AG04450 (cell line): ENCODE measurements at regions not wholly inside any gene's neighbourhood (a gene's known extent, or its start where the extent isn't known, plus 50 kb on each side); places are given as distances from the start of the nearest gene placed in this dataset.

ENCODE experiments used
- CTCF ChIA-PET: fragments of 300-600, 350-600 bp; formaldehyde crosslinking; extraction: SDS; loops from one replicate; lab custom pipeline; 2022; ENCODE audit warnings: antibody characterized with exemption, inconsistent platforms; lab: Charles Lee
- POLR2A ChIA-PET: fragments of 350-600 bp; formaldehyde crosslinking; extraction: SDS; loops from one replicate; lab custom pipeline; 2021; ENCODE audit warnings: antibody characterized with exemption, inconsistent platforms; lab: Yijun Ruan, JAX
- DNase-seq: peaks from one replicate; pipeline ENCODE4 v3.0.0-alpha.2; 2011; ENCODE audit warnings: low read depth, low spot score
- H3K27ac ChIP-seq: one replicate; pipeline ENCODE4 v1.5.1; 2012; ENCODE audit warnings: low read depth, low read length, control low read depth
- H3K27me3 ChIP-seq: one replicate; pipeline ENCODE4 v1.6.0; 2012; ENCODE audit warnings: low read length; ENCODE audit not compliant: control insufficient read depth, insufficient read depth
- H3K4me3 ChIP-seq: 2 replicates; pipeline ENCODE4 v1.5.1; 2011; ENCODE audit warnings: mild to moderate bottlenecking, low read depth, low read length, control low read depth
- H3K9me3 ChIP-seq: 2 replicates; pipeline ENCODE4 v1.5.1; 2012; ENCODE audit warnings: low read length; ENCODE audit not compliant: control insufficient read depth, insufficient read depth
- TF ChIP-seq, protein P1 (sequence below): IDR thresholded peaks from 2 replicates; pipeline ENCODE4 v1.5.1; 2011; ENCODE audit warnings: low read depth, low read length, control low read depth, inconsistent platforms

DNA sequence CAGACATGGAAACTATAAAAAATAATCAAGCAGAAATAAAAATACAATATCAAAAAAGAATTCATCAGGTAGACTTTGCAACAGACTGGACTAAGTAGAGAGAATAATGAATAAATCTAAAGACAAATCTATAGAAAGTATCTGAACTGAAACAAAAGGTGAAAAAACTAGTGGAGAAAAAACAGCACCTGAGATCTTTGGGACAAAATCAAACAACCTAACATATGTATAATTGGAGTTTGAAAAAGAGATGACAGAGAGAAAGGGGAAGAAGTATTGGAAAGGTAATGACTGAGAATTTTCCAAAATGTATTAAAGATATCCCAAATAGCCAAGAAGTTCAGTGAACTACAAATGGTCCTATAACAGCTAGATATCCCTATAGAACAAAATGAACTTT, 245.4 kb downstream of the IPO8 start:
- H3K27ac ChIP-seq: no peak overlapping the region
- ChIA-PET POLR2A (no interaction called here), CTCF (no interaction called here)
- TF ChIP-seq, protein P1, sequence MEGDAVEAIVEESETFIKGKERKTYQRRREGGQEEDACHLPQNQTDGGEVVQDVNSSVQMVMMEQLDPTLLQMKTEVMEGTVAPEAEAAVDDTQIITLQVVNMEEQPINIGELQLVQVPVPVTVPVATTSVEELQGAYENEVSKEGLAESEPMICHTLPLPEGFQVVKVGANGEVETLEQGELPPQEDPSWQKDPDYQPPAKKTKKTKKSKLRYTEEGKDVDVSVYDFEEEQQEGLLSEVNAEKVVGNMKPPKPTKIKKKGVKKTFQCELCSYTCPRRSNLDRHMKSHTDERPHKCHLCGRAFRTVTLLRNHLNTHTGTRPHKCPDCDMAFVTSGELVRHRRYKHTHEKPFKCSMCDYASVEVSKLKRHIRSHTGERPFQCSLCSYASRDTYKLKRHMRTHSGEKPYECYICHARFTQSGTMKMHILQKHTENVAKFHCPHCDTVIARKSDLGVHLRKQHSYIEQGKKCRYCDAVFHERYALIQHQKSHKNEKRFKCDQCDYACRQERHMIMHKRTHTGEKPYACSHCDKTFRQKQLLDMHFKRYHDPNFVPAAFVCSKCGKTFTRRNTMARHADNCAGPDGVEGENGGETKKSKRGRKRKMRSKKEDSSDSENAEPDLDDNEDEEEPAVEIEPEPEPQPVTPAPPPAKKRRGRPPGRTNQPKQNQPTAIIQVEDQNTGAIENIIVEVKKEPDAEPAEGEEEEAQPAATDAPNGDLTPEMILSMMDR: no peak
- DNase-seq: no peak
- no peaks in the 10 kb centered on the region for H3K27me3 ChIP-seq
- H3K9me3 ChIP-seq: no peaks in the 10 kb centered on the region
- H3K4me3 ChIP-seq: no peak overlapping the region

DNA sequence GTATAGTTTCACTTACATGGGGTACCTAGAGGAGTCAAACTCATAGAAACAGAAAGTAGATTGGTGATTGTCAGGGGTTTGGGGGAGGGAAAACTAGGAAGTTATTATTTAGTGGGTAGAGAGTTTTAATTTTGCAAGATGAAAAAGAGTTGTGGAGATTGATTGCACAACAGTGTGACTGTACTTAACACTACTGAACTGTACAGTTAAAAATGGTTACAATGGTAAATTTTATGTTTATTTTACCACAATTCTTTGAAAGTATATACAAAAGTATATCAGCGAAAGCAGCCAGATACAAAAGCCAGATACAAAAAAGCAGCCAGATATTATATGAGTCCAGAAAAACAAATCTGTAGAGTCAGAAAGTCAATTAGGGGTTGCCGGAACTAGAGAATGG, 247.6 kb downstream of the IPO8 start:
- no peak for DNase-seq
- TF ChIP-seq, protein P1: no peak
- H3K9me3 ChIP-seq: no peaks in the 10 kb centered on the region
- no peak overlapping the region for H3K4me3 ChIP-seq
- no peak overlapping the region for H3K27ac ChIP-seq
- POLR2A ChIA-PET: no interaction called here
- CTCF ChIA-PET: no interaction called here
- H3K27me3 ChIP-seq: no peaks in the 10 kb centered on the region

DNA sequence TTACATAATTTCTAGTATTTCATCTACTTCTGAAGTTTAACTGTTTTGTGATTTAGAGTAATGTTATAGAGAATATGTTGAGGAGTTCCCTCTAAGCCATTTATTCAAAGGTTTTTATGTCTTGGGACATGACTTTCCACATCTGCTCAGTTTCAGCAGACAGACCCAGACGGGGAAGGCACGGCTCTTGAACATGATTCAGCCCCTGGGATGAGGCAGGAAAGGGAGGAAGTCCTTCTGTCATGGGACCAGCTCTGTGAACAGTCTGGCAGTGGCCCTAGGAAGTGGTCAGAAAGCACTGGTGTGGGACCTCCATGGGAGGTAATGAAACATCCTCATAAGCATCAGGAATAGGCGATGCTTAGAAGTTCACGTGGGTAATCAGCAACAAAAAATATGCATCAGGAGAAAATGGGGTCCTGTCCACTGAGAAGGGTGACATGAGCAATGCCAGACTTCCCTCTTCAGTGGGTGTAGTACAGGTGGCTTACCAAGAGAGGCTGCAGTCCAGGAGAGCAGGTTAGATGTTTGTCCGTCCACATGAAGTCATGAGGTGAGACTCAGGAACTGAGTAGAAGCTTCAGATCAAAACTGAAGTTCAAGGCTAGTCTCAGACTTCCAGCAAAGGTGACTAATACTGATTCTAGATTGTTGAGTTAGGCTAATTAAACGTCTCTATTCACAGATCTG, 248.5 kb downstream of the IPO8 start:
- POLR2A ChIA-PET: no interaction called here
- no peak for DNase-seq

DNA sequence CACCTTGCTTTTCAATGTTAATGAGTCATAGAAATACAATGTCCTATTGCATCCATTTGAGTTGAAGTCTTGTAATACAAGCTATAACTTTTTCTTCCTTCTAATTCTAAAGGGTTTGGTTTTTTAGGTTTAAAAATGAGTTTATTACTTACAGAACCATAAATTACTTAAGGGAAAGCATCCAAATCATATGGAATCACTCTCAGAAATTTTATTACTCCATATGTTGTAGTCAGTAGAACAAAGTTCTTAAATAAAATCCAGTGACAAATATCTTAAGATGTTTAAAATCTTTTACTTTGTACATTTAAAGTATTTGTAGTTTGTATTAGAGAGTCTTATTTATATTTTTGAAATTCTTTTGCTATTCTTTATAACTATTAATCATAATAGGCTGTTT, 253.2 kb downstream of the IPO8 start:
- Histone ChIP-seq H3K27ac (no peak overlapping the region), H3K9me3 (no peaks in the 10 kb centered on the region), H3K27me3 (no peaks in the 10 kb centered on the region), H3K4me3 (no peak overlapping the region)
- CTCF ChIA-PET: no interaction called here
- DNase-seq: no peak
- TF ChIP-seq, protein P1: no peak
- POLR2A ChIA-PET: no interaction called here

More for the DNA sequence above, 248.5 kb downstream of the IPO8 start:
- CTCF ChIA-PET: interaction anchor here (1.0 kb wide), 1 partner anchor 10 kb away, joined by 3 read pairs; no protein-coding TSS in a partner anchor
- TF ChIP-seq, protein P1: 0 out of 2 replicates have a peak, but pooled peaks have one; percentile 1
- Histone ChIP-seq H3K9me3 (no peaks in the 10 kb centered on the region), H3K27ac (no peak overlapping the region), H3K27me3 (no peaks in the 10 kb centered on the region), H3K4me3 (no peak overlapping the region)

DNA sequence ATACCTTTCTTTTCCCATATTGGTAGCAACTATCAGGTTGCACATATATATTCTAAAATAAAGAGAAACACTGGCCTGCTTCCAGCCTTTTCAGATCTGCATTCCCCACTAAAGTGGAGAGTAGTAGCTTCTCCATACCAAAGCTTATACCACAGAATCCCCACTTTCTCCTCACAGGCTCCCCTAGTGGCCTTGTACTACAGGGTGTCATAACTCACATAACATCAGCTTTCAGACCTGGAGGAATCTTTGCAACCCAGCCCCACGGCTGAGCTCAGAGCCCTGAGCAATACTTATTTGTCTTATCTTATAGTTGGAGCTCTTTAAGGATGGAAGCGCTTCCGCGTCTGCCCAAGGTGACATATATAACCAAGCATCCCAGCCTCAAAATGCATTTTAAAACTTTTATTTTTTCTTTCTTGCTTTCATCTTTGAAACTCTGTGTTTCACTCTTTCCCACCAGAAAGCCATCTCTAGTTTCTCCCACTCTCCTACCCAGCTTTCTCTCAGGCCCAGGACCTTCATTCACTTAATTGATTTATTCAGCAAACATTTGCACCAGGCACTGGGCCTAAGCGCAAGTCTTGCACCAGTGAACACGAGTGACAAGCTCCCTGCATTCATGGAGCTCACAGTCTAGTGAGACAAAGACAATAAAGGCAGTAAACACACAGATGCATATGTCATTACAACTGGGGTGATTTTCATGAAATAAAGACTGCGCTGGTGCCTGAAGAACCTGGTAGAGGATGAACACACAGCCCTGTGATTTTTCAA, 254.7 kb downstream of the IPO8 start:
- ChIA-PET POLR2A (interaction anchor here (0.7 kb wide), 1 partner anchor 119 kb away, joined by 3 read pairs; no protein-coding TSS in a partner anchor), CTCF (interaction anchor here (0.6 to 1.8 kb wide), 11 partner anchors 13 to 921 kb away, joined by 3 to 15 read pairs (median 3); no protein-coding TSS in a partner anchor)
- Histone ChIP-seq H3K4me3 (no peak overlapping the region), H3K9me3 (no peaks in the 10 kb centered on the region), H3K27ac (no peak overlapping the region), H3K27me3 (no peaks in the 10 kb centered on the region)
- TF ChIP-seq, protein P1: peak; percentile 74
- no peak for DNase-seq
